ENCODE measurements at regions not wholly inside any gene's neighbourhood (a gene's known extent, or its start where the extent isn't known, plus 50 kb on each side); places are given as distances from the start of the nearest gene placed in this dataset.
"Not testable (repeated sequence)": the region's sequence is repeated elsewhere in the genome, so short reads cannot be mapped to it uniquely, and the experiment has no call there.

- no peaks in the 10 kb centered on the region; the same call in 1 of the 2 replicates for H3K9me3 ChIP-seq (ENCODE audit: insufficient read depth, low read depth)
- H4K20me1 ChIP-seq (ENCODE audit: insufficient read depth), result no peaks in the 10 kb centered on the region
- no peaks in the 10 kb centered on the region for H3K4me1 ChIP-seq (replicated peaks; ENCODE audit: insufficient read depth)
- H3K27me3 ChIP-seq (ENCODE audit: insufficient read depth, low read depth), result no peaks in the 10 kb centered on the region
- ChIA-PET CTCF (no interaction called here), POLR2A (ENCODE audit: unreplicated experiment) (no interaction called here)
- intact Hi-C loops (cut with micrococcal nuclease; ENCODE audit: unreplicated experiment), result no loop called here
- no peak for DNase-seq
- no peaks in the 10 kb centered on the region for H3F3A ChIP-seq (ENCODE audit: insufficient read depth, low read depth)
- no peak overlapping the region for H3K4me3 ChIP-seq
- no peak overlapping the region for H3K4me2 ChIP-seq
- no peaks in the 10 kb centered on the region for H3K9me2 ChIP-seq (ENCODE audit: insufficient read depth)
- no TSS peak for BruUV-seq (replicated peaks)
- no peaks in the 10 kb centered on the region for H3K36me3 ChIP-seq (ENCODE audit: low read depth)
- H2AFZ ChIP-seq, result no peak overlapping the region
- H3K79me2 ChIP-seq (ENCODE audit: low read depth), result no peaks in the 10 kb centered on the region
- TF ChIP-seq EZH2 (IDR thresholded peaks at IDR 0.05; ENCODE audit: low read depth), result no peak
- TF ChIP-seq CTCF (conservative IDR thresholded peaks at IDR 0.05), result no peak
- H3K27ac ChIP-seq, result no peak overlapping the region
Observed at GRCh38 chr4:30068234-30068633, 651.9 kb upstream of the PCDH7 start.

GRCh38 chr4:30073011-30073710 is 647.0 kb upstream of the PCDH7 start:
- CTCF ChIA-PET, result no interaction called here

GRCh38 chr4:30092420-30093128 is 627.6 kb upstream of the PCDH7 start:
- CTCF ChIA-PET; BruUV-seq (replicated peaks); H3K36me3 ChIP-seq (ENCODE audit: low read depth); H3K4me1 ChIP-seq (replicated peaks; ENCODE audit: insufficient read depth); H3K79me2 ChIP-seq (ENCODE audit: low read depth); H3K9me2 ChIP-seq (ENCODE audit: insufficient read depth); H3K4me2 ChIP-seq; H3K9me3 ChIP-seq (ENCODE audit: insufficient read depth, low read depth); POLR2A ChIA-PET (ENCODE audit: unreplicated experiment); H2AFZ ChIP-seq; H3K27me3 ChIP-seq (ENCODE audit: insufficient read depth, low read depth); DNase-seq; H4K20me1 ChIP-seq (ENCODE audit: insufficient read depth); H3F3A ChIP-seq (ENCODE audit: insufficient read depth, low read depth); intact Hi-C loops (cut with micrococcal nuclease; ENCODE audit: unreplicated experiment); H3K27ac ChIP-seq; H3K4me3 ChIP-seq: not testable (repeated sequence)

More at GRCh38 chr4:30073011-30073710, 647.0 kb upstream of the PCDH7 start:
- no peak for DNase-seq
- no peak overlapping the region for H2AFZ ChIP-seq
- no peak overlapping the region for H3K4me3 ChIP-seq
- H3K27me3 ChIP-seq (ENCODE audit: insufficient read depth, low read depth), result no peaks in the 10 kb centered on the region
- H3K4me1 ChIP-seq (replicated peaks; ENCODE audit: insufficient read depth), result no peaks in the 10 kb centered on the region
- no peak overlapping the region for H3K4me2 ChIP-seq
- no peak overlapping the region for H3K27ac ChIP-seq
- TF ChIP-seq CTCF (conservative IDR thresholded peaks at IDR 0.05) (no peak), EZH2 (IDR thresholded peaks at IDR 0.05; ENCODE audit: low read depth) (no peak)
- H3K79me2 ChIP-seq (ENCODE audit: low read depth), result no peaks in the 10 kb centered on the region
- no peaks in the 10 kb centered on the region for H3K36me3 ChIP-seq (ENCODE audit: low read depth)
- H3K9me2 ChIP-seq (ENCODE audit: insufficient read depth), result no peaks in the 10 kb centered on the region
- no peaks in the 10 kb centered on the region for H4K20me1 ChIP-seq (ENCODE audit: insufficient read depth)
- H3K9me3 ChIP-seq (ENCODE audit: insufficient read depth, low read depth), result no peaks in the 10 kb centered on the region; the same call in 1 of the 2 replicates
- POLR2A ChIA-PET (ENCODE audit: unreplicated experiment), result no interaction called here
- BruUV-seq (replicated peaks), result no TSS peak
- H3F3A ChIP-seq (ENCODE audit: insufficient read depth, low read depth), result no peaks in the 10 kb centered on the region
- intact Hi-C loops (cut with micrococcal nuclease; ENCODE audit: unreplicated experiment), result no loop called here
